SU-DHL-6 (cell line): ENCODE measurements at regions not wholly inside any gene's neighbourhood (a gene's known extent, or its start where the extent isn't known, plus 50 kb on each side); places are given as distances from the start of the nearest gene placed in this dataset.

Experiments
- EZH2phosphoT487 ChIP-seq: fragments of 200-600 bp; sonication (generic), shearing (Covaris generic); conservative IDR thresholded peaks from 2 replicates; pipeline ENCODE4 v1.6.1; 2018; ENCODE audit warnings: mild to moderate bottlenecking, antibody characterized with exemption, low read length, moderate library complexity, mixed read lengths
- TF ChIP-seq, protein P1 (sequence below): fragments of 200-600 bp; sonication (generic); IDR thresholded peaks from one replicate; pipeline ENCODE4 v1.5.1; 2017; ENCODE audit warnings: antibody characterized with exemption, mild to moderate bottlenecking, low read length, moderate library complexity; ENCODE audit not compliant: insufficient read depth, poor library complexity, severe bottlenecking

- TF ChIP-seq, protein P1, sequence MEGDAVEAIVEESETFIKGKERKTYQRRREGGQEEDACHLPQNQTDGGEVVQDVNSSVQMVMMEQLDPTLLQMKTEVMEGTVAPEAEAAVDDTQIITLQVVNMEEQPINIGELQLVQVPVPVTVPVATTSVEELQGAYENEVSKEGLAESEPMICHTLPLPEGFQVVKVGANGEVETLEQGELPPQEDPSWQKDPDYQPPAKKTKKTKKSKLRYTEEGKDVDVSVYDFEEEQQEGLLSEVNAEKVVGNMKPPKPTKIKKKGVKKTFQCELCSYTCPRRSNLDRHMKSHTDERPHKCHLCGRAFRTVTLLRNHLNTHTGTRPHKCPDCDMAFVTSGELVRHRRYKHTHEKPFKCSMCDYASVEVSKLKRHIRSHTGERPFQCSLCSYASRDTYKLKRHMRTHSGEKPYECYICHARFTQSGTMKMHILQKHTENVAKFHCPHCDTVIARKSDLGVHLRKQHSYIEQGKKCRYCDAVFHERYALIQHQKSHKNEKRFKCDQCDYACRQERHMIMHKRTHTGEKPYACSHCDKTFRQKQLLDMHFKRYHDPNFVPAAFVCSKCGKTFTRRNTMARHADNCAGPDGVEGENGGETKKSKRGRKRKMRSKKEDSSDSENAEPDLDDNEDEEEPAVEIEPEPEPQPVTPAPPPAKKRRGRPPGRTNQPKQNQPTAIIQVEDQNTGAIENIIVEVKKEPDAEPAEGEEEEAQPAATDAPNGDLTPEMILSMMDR: no peak
- TF ChIP-seq EZH2phosphoT487: no peak
Observed at GRCh38 chr7:96531331-96531730, 178.3 kb downstream of the SEM1 start.
